IMR-90 (cell line): ENCODE measurements at regions not wholly inside any gene's neighbourhood (a gene's known extent, or its start where the extent isn't known, plus 50 kb on each side); places are given as distances from the start of the nearest gene placed in this dataset.

Experiments used
- ATAC-seq: fragments of 200-7000 bp; cut with Tn5 transposase; 2 replicates; pipeline ENCODE4 v1.9.1; 2020; ENCODE audit warnings: low read depth, mild to moderate bottlenecking, moderate library complexity
- BruUV-seq: library from RNA; stranded (reverse); fragments of 400-500 nt; replicated peaks from 2 replicates; lab custom pipeline; 2021; lab: Mats Ljungman, UMichigan
- CTCF ChIA-PET: fragments of 300-600 bp; formaldehyde crosslinking; extraction: SDS; loops from one replicate; lab custom pipeline; 2021; ENCODE audit warnings: antibody characterized with exemption; lab: Yijun Ruan, JAX
- POLR2A ChIA-PET: fragments of 300-600 bp; sonication (Branson Sonifier 250); formaldehyde crosslinking; loops from one replicate; lab custom pipeline; 2022; ENCODE audit warnings: antibody characterized with exemption; ENCODE audit not compliant: unreplicated experiment; lab: Charles Lee
- DNase-seq: peaks from one replicate; pipeline ENCODE4 v3.0.0; 2013
- H2AFZ ChIP-seq: replicated peaks from 2 replicates; pipeline ENCODE3; 2013; ENCODE audit warnings: low read length, mild to moderate bottlenecking; ENCODE audit not compliant: poor library complexity
- H2AK5ac ChIP-seq: 2 replicates; pipeline ENCODE4 v1.6.1; 2013; ENCODE audit warnings: low read depth, low read length, inconsistent platforms
- H2AK9ac ChIP-seq: replicated peaks from 2 replicates; pipeline ENCODE3; 2013; ENCODE audit warnings: mild to moderate bottlenecking, low read depth, low read length, moderate library complexity; ENCODE audit not compliant: poor library complexity
- H2BK120ac ChIP-seq: 2 replicates; pipeline ENCODE4 v1.6.1; 2013; ENCODE audit warnings: low read depth, low read length, inconsistent platforms
- H2BK15ac ChIP-seq: 3 replicates; pipeline ENCODE4 v1.6.1; 2013; ENCODE audit warnings: low read depth, low read length, inconsistent platforms
- H2BK20ac ChIP-seq: 2 replicates; pipeline ENCODE4 v1.6.1; 2013; ENCODE audit warnings: low read depth, mild to moderate bottlenecking, inconsistent platforms, low read length, moderate library complexity
- H2BK5ac ChIP-seq: 2 replicates; pipeline ENCODE4 v1.6.1; 2013; ENCODE audit warnings: mild to moderate bottlenecking, low read depth, low read length, inconsistent platforms; ENCODE audit not compliant: poor library complexity, severe bottlenecking
- H3K14ac ChIP-seq: replicated peaks from 2 replicates; pipeline ENCODE4 v1.6.1; 2013; ENCODE audit warnings: low read depth, low read length, inconsistent platforms
- H3K18ac ChIP-seq: 2 replicates; pipeline ENCODE4 v1.6.1; 2013; ENCODE audit warnings: low read depth, low read length, control low read depth
- H3K23ac ChIP-seq: 2 replicates; pipeline ENCODE4 v1.6.1; 2013; ENCODE audit warnings: low read depth, low read length, inconsistent platforms
- H3K27ac ChIP-seq: 2 replicates; pipeline ENCODE4 v1.5.1; 2013; ENCODE audit warnings: mild to moderate bottlenecking, control low read depth, low read length; ENCODE audit not compliant: insufficient read depth
- H3K27me3 ChIP-seq: 2 replicates; pipeline ENCODE4 v1.6.1; 2013; ENCODE audit warnings: low read length; ENCODE audit not compliant: control insufficient read depth, insufficient read depth
- H3K36me3 ChIP-seq: 2 replicates; pipeline ENCODE4 v1.6.1; 2013; ENCODE audit warnings: low read length, mixed read lengths; ENCODE audit not compliant: control insufficient read depth, insufficient read depth
- H3K4ac ChIP-seq: 2 replicates; pipeline ENCODE4 v1.6.1; 2013; ENCODE audit warnings: low read depth, low read length, inconsistent platforms
- H3K4me1 ChIP-seq: 2 replicates; pipeline ENCODE4 v1.6.1; 2013; ENCODE audit warnings: low read length, mixed read lengths; ENCODE audit not compliant: control insufficient read depth, insufficient read depth
- H3K4me2 ChIP-seq: 2 replicates; pipeline ENCODE4 v1.6.1; 2013; ENCODE audit warnings: low read depth, mild to moderate bottlenecking, control low read depth, low read length, moderate library complexity
- H3K4me3 ChIP-seq: 2 replicates; pipeline ENCODE4 v1.5.1; 2013; ENCODE audit warnings: low read depth, mild to moderate bottlenecking, control low read depth, low read length, moderate library complexity; ENCODE audit not compliant: insufficient read depth
- H3K56ac ChIP-seq: 2 replicates; pipeline ENCODE4 v1.6.1; 2013; ENCODE audit warnings: low read length, inconsistent platforms; ENCODE audit not compliant: insufficient read depth; ENCODE audit errors: extremely low read depth
- H3K79me1 ChIP-seq, 2 experiments: 2 replicates each; pipeline ENCODE4 v1.6.1; 2013; ENCODE audit warnings: low read length in 2 of 2, inconsistent platforms in 1 of 2, low read depth in 1 of 2
- H3K9ac ChIP-seq: 2 replicates; pipeline ENCODE4 v1.6.1; 2013; ENCODE audit warnings: low read depth, low read length, control low read depth
- H3K9me1 ChIP-seq: 2 replicates; pipeline ENCODE4 v1.6.1; 2013; ENCODE audit warnings: low read length, inconsistent platforms; ENCODE audit not compliant: insufficient read depth
- H3K9me3 ChIP-seq: 2 replicates; pipeline ENCODE4 v1.6.1; 2013; ENCODE audit warnings: low read length; ENCODE audit not compliant: control insufficient read depth, insufficient read depth
- H4K20me1 ChIP-seq: 2 replicates; pipeline ENCODE4 v1.6.1; 2013; ENCODE audit warnings: low read length, inconsistent platforms; ENCODE audit not compliant: insufficient read depth
- H4K5ac ChIP-seq: 2 replicates; pipeline ENCODE4 v1.6.1; 2013; ENCODE audit warnings: mild to moderate bottlenecking, low read depth, low read length, control low read depth
- H4K8ac ChIP-seq, 2 experiments: 2 replicates each; pipeline ENCODE4 v1.6.1; 2013; ENCODE audit warnings: low read depth in 2 of 2, low read length in 2 of 2, control low read depth in 1 of 2, inconsistent platforms in 1 of 2
- H4K91ac ChIP-seq: 2 replicates; pipeline ENCODE4 v1.6.1; 2013; ENCODE audit warnings: low read depth, low read length, inconsistent platforms; ENCODE audit not compliant: insufficient read depth
- CEBPB ChIP-seq: IDR thresholded peaks from 2 replicates; pipeline ENCODE4 v1.6.1; 2012; ENCODE audit warnings: low read depth, low read length, improper control_type of control experiment
- FOS ChIP-seq: fragments of 150-350 bp; IDR thresholded peaks from 2 replicates; pipeline ENCODE4 v1.6.1; 2016; ENCODE audit warnings: low read depth, low read length
- NFE2L2 ChIP-seq: fragments of 150-350 bp; IDR thresholded peaks from 2 replicates; pipeline ENCODE4 v1.6.1; 2016; ENCODE audit warnings: low read depth, mild to moderate bottlenecking, low read length
- WGBS, 2 experiments: methylation state at CpG; one replicate each; pipeline versions ENCODE4 v1.1.5 to v1.1.7; 2013; ENCODE audit warnings: missing lambda C conversion rate in 2 of 2; ENCODE audit not compliant: insufficient read length in 1 of 2; ENCODE audit errors: extremely low coverage in 2 of 2; 5-methylcytosine and 5-hydroxymethylcytosine counted together
- dilution Hi-C: fragments of 300-500 bp; cut with HindIII; formaldehyde crosslinking; loops from one replicate; pipeline ENCODE4 v1.14.3; 2018; ENCODE audit warnings: low sequenced_read_pairs; ENCODE audit not compliant: unreplicated experiment
- in situ Hi-C: fragments of 300-500 bp; cut with MboI; formaldehyde crosslinking; loops from 3 replicates; pipeline ENCODE4 v1.14.3; 2019; ENCODE audit warnings: low sequenced_read_pairs, inconsistent platforms, mixed read lengths
- intact Hi-C: fragments of 100-400 bp; cut with micrococcal nuclease; formaldehyde crosslinking; loops from 2 replicates; pipeline ENCODE4 v1.10.0; 2022
- TF ChIP-seq, protein P1 (sequence below): conservative IDR thresholded peaks from 2 replicates; pipeline ENCODE4 v1.5.1; 2012; ENCODE audit warnings: mild to moderate bottlenecking, low read depth, low read length, improper control_type of control experiment

DNA sequence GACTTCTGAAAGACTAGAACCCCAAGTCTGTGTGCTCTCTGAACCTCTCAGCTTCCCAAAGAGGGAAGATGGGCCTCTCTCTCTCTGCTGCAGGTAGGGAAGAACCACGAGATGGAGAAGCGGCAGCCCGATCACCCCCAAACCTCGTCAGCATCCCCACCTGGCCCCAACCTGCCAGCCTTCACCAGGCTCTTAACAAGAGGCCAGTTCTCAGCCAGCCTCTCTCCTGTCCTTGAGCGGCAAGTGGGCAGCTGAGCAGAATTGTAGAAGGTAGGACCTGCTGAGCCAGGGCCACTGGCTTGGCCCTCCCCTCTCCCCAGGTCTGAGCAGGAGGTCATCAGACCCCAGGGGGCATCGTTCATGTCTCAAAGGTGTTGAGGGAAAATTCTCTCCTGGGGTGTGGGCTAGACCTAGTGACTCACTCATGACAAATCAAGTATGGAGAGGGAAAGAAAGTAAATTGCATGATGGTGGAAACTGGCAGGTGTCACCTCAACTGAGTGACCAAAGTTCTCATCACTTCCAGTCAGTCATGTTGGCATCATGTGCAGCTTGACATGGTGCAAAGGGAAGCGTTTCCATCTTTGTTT, 92.0 kb upstream of the GPR26 start (continued):
- TF ChIP-seq, protein P1, sequence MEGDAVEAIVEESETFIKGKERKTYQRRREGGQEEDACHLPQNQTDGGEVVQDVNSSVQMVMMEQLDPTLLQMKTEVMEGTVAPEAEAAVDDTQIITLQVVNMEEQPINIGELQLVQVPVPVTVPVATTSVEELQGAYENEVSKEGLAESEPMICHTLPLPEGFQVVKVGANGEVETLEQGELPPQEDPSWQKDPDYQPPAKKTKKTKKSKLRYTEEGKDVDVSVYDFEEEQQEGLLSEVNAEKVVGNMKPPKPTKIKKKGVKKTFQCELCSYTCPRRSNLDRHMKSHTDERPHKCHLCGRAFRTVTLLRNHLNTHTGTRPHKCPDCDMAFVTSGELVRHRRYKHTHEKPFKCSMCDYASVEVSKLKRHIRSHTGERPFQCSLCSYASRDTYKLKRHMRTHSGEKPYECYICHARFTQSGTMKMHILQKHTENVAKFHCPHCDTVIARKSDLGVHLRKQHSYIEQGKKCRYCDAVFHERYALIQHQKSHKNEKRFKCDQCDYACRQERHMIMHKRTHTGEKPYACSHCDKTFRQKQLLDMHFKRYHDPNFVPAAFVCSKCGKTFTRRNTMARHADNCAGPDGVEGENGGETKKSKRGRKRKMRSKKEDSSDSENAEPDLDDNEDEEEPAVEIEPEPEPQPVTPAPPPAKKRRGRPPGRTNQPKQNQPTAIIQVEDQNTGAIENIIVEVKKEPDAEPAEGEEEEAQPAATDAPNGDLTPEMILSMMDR = no peak
- no peak for TF ChIP-seq CEBPB
- TF ChIP-seq FOS = no peak
- no peak for TF ChIP-seq NFE2L2

DNA sequence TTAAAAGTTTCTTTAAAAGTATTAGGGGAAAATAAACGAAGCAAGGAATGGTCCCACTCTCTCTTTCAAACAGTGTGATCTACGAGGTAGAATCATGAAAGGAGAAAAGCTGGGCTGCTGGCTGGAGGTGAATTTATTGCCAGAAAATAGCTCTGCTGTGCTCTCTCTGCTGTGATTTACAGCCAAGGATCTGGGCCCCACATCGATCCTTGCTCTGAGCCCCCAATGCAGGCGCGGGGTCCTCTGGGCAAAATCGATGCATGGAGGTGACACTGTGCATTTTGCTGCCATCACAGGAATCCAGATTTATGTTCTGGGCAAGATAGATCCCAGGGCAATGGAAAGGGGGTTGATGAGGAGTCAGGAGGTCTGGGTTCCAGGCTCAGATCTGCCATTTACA, 91.0 kb upstream of the GPR26 start:
- no peak overlapping the region for H3K56ac ChIP-seq
- no peak overlapping the region for H2AK9ac ChIP-seq
- DNase-seq (no peak), ATAC-seq (no peak)
- no peak overlapping the region for H3K4ac ChIP-seq
- H3K23ac ChIP-seq = no peak overlapping the region
- ChIA-PET CTCF (no interaction called here), POLR2A (no interaction called here)
- H3K9ac ChIP-seq = no peak overlapping the region
- no peak overlapping the region for H3K4me2 ChIP-seq
- TF ChIP-seq CEBPB = no peak
- H2AFZ ChIP-seq = no peak overlapping the region
- H3K9me3 ChIP-seq = peaks cover 11% of the 10 kb centered on the region; the same call in 1 of the 2 replicates
- no peaks in the 10 kb centered on the region for H3K27me3 ChIP-seq
- H3K18ac ChIP-seq = no peak overlapping the region
- dilution Hi-C loops = no loop called here
- H3K36me3 ChIP-seq = no peaks in the 10 kb centered on the region
- intact Hi-C loops = no loop called here
- no peak overlapping the region for H3K14ac ChIP-seq
- H4K91ac ChIP-seq = no peak overlapping the region
- no peak overlapping the region for H2BK20ac ChIP-seq
- in situ Hi-C loops = no loop called here
- H2BK15ac ChIP-seq = no peak overlapping the region
- H2AK5ac ChIP-seq = no peak overlapping the region
- no peak overlapping the region for H3K27ac ChIP-seq
- H2BK120ac ChIP-seq = no peak overlapping the region
- H2BK5ac ChIP-seq = no peak overlapping the region
- H4K5ac ChIP-seq = no peak overlapping the region
- BruUV-seq = no TSS peak
- no peaks in the 10 kb centered on the region for H3K79me1 ChIP-seq
- H4K8ac ChIP-seq = no peak overlapping the region
- H3K4me1 ChIP-seq = no peaks in the 10 kb centered on the region
- no peak overlapping the region for H3K4me3 ChIP-seq
- no peaks in the 10 kb centered on the region for H3K9me1 ChIP-seq
- WGBS, 2 experiments = 71% methylated on average over 1 of the region's 6 CpGs; no CpG with 5 or more reads in 1 of the 2 experiments
- no peaks in the 10 kb centered on the region for H4K20me1 ChIP-seq
